Posterior cingulate gyrus (tissue), 11 donors: ENCODE measurements at regions not wholly inside any gene's neighbourhood (a gene's known extent, or its start where the extent isn't known, plus 50 kb on each side); places are given as distances from the start of the nearest gene placed in this dataset.
"Not testable (repeated sequence)": the region's sequence is repeated elsewhere in the genome, so short reads cannot be mapped to it uniquely, and the experiment has no call there.

ENCODE experiments used
- DNase-seq, 10 donors: peaks; one replicate each; pipeline versions ENCODE4 v3.0.0 to v3.0.0-alpha.2; 2020 to 2021; ENCODE audit warnings: mixed read lengths in 3 of 10
- intact Hi-C: fragments of 100-400 bp; cut with DNase I; formaldehyde crosslinking; loops from one replicate; pipeline ENCODE4 v1.15.1; 2023

GRCh38 chr3:72050771-72051170 lies 265.8 kb upstream of the PROK2 start:
- intact Hi-C loops = no loop called here
- DNase-seq = no peak

- DNase-seq = no peak
- intact Hi-C loops = no loop called here
Observed at GRCh38 chr3:72050048-72050632, 265.2 kb upstream of the PROK2 start.

GRCh38 chr3:72049300-72049699 lies 264.4 kb upstream of the PROK2 start:
- no peak for DNase-seq
- intact Hi-C loops = no loop called here

GRCh38 chr3:72048873-72049272 lies 263.9 kb upstream of the PROK2 start:
- intact Hi-C loops = no loop called here
- DNase-seq = no peak

GRCh38 chr3:72047221-72047871 lies 262.4 kb upstream of the PROK2 start:
- DNase-seq = no peak
- intact Hi-C loops = no loop called here

GRCh38 chr3:72044231-72044855 lies 259.4 kb upstream of the PROK2 start:
- intact Hi-C loops = no loop called here
- no peak for DNase-seq

GRCh38 chr3:72043204-72044133 lies 258.5 kb upstream of the PROK2 start:
- no peak for DNase-seq
- intact Hi-C loops = no loop called here

GRCh38 chr3:72042397-72043203 lies 257.7 kb upstream of the PROK2 start:
- intact Hi-C loops = no loop called here
- DNase-seq = no peak

GRCh38 chr3:72041511-72041910 lies 256.6 kb upstream of the PROK2 start:
- peak; percentile 45 to 95 (median 60) for DNase-seq
- intact Hi-C loops = no loop called here

- no peak for DNase-seq
- intact Hi-C loops = no loop called here
Observed at GRCh38 chr3:72041076-72041475, 256.1 kb upstream of the PROK2 start.

- intact Hi-C loops = no loop called here
- no peak for DNase-seq
Observed at GRCh38 chr3:72039677-72040076, 254.7 kb upstream of the PROK2 start.

- no peak for DNase-seq
Observed at GRCh38 chr3:72036899-72037298, 252.0 kb upstream of the PROK2 start.

GRCh38 chr3:72035606-72036005 lies 250.7 kb upstream of the PROK2 start:
- no peak for DNase-seq
- intact Hi-C loops = no loop called here

More at GRCh38 chr3:72036899-72037298, 252.0 kb upstream of the PROK2 start:
- intact Hi-C loops = no loop called here

GRCh38 chr3:72034986-72035385 lies 250.0 kb upstream of the PROK2 start:
- intact Hi-C loops = no loop called here
- no peak for DNase-seq

- no peak for DNase-seq
- intact Hi-C loops = no loop called here
Observed at GRCh38 chr3:72033666-72034428, 248.9 kb upstream of the PROK2 start.

- intact Hi-C loops = no loop called here
- DNase-seq = peak in 8 of 10 donors; percentile 14 to 89 (median 40)
Observed at GRCh38 chr3:72032441-72033135, 247.6 kb upstream of the PROK2 start.

GRCh38 chr3:72031581-72031980 lies 246.6 kb upstream of the PROK2 start:
- peak in 2 of 10 donors; percentile 12 to 85 for DNase-seq
- intact Hi-C loops = no loop called here

GRCh38 chr3:72030296-72030695 lies 245.3 kb upstream of the PROK2 start:
- intact Hi-C loops, DNase-seq: not testable (repeated sequence)

GRCh38 chr3:72028726-72029125 lies 243.8 kb upstream of the PROK2 start:
- intact Hi-C loops, DNase-seq: not testable (repeated sequence)
